ELF-1 (cell line): ENCODE measurements at regions not wholly inside any gene's neighbourhood (a gene's known extent, or its start where the extent isn't known, plus 50 kb on each side); places are given as distances from the start of the nearest gene placed in this dataset.

Source experiments
- DNase-seq: peaks from one replicate; pipeline ENCODE4 v3.0.0-alpha.2; 2016; ENCODE audit warnings: low read depth, low spot score

DNA sequence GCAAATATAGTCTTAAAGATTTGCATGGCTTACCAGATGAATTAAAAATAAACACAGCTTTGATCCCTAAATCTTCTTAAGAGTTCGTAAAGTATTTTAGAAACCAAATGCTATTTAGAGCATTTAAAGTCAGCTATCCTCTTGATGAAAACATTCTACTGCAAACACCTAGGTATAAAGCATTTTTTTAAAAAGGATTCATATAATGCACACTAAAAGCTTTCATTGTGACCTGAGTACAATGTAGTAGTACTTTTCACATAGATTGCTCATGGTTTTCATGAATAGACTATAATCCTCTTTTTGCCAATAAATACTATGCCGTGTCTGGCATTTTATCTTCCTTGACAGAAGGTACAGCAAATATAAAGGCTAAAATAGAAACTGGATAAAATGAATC is 805.1 kb upstream of the INTU start:
- DNase-seq = no peak

DNA sequence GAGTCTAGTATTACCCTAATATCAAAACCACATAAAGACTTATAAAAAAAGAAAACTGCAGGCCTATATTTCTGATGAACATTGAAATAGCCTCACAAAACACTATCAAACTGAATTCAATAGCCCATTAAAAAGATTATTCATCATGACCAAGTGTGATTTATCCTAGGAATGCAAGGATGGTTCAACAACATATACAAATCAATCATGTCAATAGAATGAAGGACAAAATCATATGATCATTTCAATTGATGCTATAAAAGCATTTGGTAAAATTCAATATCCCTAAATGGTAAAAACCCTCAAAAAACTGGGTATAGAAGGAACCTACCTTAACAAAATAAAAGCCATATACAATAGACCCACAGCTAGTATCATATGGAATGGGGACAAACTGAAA is 797.9 kb upstream of the INTU start:
- no peak for DNase-seq

DNA sequence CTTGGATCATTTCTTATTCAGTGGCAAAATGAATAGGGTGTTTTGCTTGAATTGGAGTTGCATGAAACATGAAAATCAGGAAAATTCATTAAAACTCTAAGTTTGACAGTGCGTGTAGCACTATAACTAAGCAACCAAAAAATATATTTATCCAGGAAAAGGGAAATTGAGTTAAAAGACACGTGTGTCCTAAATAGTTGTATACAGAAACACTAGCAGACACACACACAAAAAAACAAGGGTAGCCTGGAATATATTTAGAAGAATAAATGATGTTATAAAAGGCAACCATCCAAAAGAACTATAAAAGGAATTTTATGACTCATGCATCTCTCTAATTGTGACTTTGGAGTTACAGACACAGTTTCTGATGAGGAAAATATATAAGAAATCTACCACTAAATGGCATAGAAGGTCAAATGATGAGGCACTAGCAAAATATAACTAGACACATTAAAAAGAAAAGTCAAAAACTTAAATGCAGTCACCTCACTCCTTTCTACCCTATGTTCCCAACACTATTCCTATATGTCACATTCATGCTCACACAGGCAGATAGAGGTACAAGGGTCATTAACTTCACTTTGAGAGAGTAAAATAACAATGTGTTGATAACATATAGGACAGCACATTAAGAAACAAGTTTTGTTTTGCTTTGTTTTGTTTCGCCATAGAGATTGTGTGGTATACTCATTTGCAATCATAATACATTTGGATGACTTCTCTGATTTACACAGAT is 793.6 kb upstream of the INTU start:
- no peak for DNase-seq

- DNase-seq = no peak
These were observed 789.2 kb upstream of the INTU start for GRCh38 chr4:126843492-126844067.

GRCh38 chr4:126850286-126850685 is 782.5 kb upstream of the INTU start:
- DNase-seq = no peak

DNA sequence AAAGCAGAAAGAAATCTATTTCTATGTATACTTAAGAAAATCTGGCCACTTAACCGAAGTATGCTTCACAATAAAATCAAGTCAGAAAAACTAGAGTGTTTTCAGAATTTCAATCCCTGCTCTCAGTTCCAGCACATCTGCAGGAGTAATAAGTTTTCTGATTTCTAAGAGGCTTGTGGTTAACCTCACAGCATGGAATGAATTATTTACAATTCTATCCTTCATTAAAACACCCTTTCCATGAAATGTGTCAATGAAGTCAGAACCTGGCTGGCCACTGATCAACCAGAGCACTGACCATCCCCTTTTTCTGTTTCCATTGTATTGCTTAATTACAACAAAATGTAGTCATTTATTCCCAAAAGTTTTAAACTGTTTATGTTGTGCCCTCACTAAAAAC is 781.4 kb upstream of the INTU start:
- no peak for DNase-seq

DNA sequence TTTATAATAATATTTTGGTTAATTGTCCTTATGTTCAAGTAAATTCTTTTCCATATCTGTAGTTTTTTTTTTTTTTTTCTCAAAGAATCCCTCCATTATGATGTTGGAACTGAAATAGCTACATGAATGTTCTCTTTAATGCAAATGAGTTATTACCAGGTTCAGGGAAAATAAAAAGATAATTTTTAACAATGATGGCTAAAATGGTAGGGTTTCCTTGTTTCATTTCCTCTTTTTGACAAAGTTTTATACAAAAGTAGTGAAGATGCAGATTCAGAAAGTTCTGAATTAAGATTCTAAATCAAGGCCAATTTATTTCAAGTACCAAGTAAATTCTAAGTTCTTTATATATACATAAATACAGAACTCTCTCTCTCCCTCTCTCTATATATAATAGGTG is 779.0 kb upstream of the INTU start:
- DNase-seq = no peak

- no peak for DNase-seq
These were observed 775.9 kb upstream of the INTU start for GRCh38 chr4:126856906-126857305.

- DNase-seq = no peak
These were observed 773.4 kb upstream of the INTU start for GRCh38 chr4:126859314-126859713.

GRCh38 chr4:126859872-126860271 is 772.9 kb upstream of the INTU start:
- no peak for DNase-seq

DNA sequence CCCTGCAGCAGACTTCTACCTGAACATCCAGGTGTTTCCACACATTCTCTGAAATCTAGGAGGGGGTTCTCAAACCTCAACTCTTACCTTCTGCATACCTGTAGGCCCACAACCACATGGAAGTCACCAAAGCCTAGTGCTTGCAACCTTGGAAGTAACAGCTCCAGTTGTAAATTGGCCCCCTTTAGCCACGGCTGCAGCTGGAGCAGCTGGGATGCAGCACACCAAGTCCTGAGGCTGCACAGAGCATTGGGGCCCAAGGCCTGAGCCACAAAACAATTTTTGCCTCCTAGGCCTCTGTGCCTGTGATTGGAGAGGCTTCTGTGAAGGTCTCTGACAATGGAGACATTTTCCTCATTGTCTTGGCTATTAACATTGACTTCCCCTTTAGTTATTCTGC is 772.4 kb upstream of the INTU start:
- DNase-seq = no peak

- DNase-seq = no peak
These were observed 762.8 kb upstream of the INTU start for GRCh38 chr4:126869967-126870366.

DNA sequence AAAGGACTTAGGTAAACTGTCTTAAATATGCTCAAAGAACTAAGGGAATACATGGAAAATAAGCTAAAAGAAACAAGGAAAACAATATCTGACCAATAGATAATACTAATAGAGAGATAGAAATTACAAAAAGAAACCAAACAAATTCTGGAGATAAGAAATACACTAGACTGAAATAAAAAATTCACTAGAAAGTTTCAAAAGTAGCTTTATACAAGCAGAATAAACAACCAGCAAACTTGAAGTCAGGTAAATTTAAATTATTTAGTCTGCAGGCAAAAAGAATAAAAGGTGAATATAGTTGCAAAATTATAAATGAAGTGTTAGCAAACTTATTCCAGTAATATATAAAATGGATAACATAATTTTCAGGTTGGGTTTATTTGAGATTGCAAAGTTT is 760.9 kb upstream of the INTU start:
- DNase-seq = no peak

- DNase-seq = no peak
These were observed 758.2 kb upstream of the INTU start for GRCh38 chr4:126874533-126874932.

GRCh38 chr4:126888968-126889367 is 743.8 kb upstream of the INTU start:
- no peak for DNase-seq

DNA sequence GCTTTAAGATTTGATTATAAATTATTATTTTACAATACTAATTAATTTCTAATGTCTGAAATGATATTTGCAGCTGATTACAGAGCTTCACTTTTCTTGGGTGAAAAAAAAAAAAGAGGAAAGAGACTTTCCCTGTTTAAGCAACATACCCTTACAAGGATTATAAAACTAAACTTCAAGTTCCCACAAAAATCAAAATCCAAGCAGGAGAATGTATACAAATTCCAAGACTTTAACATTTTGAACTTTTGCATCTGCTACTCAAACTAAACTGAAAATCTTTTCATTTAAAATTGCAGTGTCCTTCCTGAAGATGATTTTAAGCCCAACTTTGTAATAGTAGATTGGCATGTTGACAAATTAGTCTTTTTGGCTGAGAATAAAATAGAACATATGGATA is 742.4 kb upstream of the INTU start:
- DNase-seq = no peak

DNA sequence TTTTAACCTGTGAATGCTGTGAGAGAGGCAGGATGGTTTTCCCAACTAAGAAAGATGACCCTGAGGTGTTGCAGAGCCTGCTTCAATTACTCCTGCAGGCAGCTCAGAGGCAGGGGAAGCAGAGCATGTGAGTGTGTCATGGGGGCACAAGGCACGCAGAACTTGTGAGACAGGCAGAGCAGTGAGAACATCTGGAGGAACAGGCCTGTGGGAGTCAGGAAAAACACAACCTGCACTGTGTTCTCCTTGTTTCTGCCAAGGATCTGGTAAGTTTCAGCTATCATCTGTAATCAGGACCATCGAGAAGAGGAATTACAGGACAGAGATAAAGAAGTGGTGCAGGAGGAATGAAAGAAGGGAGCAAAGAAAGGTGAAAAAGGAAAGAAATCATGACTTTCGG is 741.8 kb upstream of the INTU start:
- peak; percentile 3 for DNase-seq

DNA sequence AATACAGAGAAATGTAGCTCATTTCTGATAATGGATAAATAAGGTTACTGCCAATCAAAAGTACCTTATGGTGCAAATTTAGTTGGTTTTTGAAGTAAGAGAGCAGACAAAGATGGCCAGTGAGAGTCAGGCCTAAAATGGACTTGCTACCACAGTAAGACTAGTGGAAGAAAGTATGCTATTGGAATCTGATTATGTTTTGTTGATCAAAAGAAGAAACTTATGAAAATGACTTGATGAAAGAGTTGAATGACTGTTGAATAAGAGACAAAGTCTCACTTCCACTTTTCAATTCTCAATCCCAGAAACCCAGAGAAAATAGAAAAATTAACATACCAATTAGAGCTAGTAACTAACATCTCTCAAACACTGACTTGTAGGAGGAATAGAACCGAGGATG is 737.8 kb upstream of the INTU start:
- DNase-seq = no peak

DNA sequence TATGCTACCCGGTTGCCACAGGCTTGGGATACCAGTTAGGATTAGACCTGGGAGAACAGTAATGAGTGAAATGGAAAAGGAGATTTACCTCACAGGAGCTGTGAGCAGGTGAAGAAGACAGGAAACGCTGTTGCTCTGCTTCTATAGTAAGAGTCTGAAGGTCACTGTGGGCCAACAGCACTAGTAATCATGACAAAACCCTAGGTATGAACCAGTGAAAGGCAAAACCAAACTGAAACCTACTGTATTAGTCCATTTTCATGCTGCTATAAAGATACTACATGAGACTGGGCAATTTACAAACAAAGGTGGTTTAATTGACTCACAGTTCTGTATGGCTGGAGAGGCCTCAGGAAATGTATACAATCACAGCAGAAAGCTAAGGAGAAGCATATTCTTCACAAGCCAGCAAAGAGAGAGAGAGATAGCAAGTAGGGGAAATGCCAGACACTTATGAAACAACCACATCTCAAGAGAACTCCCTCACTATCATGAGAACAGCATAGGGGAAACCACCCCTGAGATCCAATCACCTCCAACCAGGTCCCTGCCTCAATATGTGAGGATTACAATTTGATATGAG is 736.7 kb upstream of the INTU start:
- no peak for DNase-seq

- DNase-seq = no peak
These were observed 735.7 kb upstream of the INTU start for GRCh38 chr4:126897038-126897437.

DNA sequence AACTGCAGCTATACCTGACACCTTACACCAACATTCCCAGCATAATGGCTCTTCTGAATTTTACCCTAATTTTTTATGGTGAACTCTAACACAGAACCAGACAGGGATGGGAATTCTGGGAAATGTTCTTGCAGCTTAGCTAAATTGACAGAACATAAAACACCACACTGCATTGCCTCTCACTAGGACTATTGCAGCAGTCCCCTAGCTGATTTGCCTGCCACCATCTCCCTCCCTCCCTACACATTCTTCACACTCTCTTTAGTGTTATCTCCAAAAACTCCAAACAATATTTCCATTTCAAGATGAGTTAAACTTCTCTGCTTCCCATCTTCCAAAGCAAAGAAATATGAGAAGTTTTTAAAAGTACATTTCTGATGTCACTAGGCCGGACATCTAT is 733.9 kb upstream of the INTU start:
- DNase-seq = no peak

GRCh38 chr4:126899331-126899801 is 733.4 kb upstream of the INTU start:
- DNase-seq = no peak

DNA sequence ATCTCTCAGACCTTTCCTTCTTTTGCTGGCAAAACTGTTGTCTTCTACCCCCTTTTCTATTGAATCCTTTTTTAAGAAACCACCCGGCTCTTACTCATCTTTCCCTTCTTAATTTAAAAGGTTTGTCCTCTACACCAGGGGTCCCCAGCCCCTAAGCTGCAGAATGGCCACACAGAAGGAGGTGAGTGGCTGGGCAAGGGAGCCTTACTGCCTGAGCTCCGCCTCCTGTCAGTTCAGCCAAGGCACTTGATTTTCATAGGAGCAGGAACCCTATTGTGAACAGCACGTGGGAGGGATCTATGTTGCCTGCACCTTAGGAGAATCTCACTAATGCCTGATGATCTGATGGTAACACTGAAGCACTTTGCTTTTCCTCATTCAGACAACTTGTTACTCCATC is 726.3 kb upstream of the INTU start:
- DNase-seq = peak; percentile 8
